CD4-positive, alpha-beta memory T cell (primary cell): ENCODE measurements at regions not wholly inside any gene's neighbourhood (a gene's known extent, or its start where the extent isn't known, plus 50 kb on each side); places are given as distances from the start of the nearest gene placed in this dataset.

Source experiments
- CTCF ChIA-PET: fragments of 350-600 bp; sonication (Branson Sonifier 250); formaldehyde crosslinking; loops from one replicate; lab custom pipeline; 2021; ENCODE audit warnings: inconsistent platforms; ENCODE audit not compliant: partially characterized antibody; lab: Charles Lee
- POLR2A ChIA-PET: fragments of 350-600 bp; sonication (Branson Sonifier 250); formaldehyde crosslinking; loops from one replicate; lab custom pipeline; 2021; ENCODE audit not compliant: partially characterized antibody; lab: Charles Lee
- DNase-seq, 5 donors: peaks; one replicate each; pipeline versions ENCODE4 v3.0.0 to v3.0.0-alpha.2; 2020 to 2022; ENCODE audit warnings: mixed read lengths in 1 of 5
- H3K27ac ChIP-seq: one replicate; pipeline ENCODE4 v1.7.0; 2013; ENCODE audit warnings: low read depth, low read length
- H3K27me3 ChIP-seq: 2 replicates; pipeline ENCODE4 v1.7.0; 2013; ENCODE audit warnings: mild to moderate bottlenecking, low read length, moderate library complexity; ENCODE audit not compliant: insufficient read depth
- H3K36me3 ChIP-seq: 2 replicates; pipeline ENCODE4 v1.7.0; 2013; ENCODE audit warnings: mild to moderate bottlenecking, low read length, moderate library complexity; ENCODE audit not compliant: insufficient read depth
- H3K4me1 ChIP-seq: 2 replicates; pipeline ENCODE4 v1.7.0; 2013; ENCODE audit warnings: mild to moderate bottlenecking, low read length, moderate library complexity; ENCODE audit not compliant: insufficient read depth
- H3K4me3 ChIP-seq, 2 donors: one replicate each; pipeline ENCODE4 v1.7.0; 2013; ENCODE audit warnings: low read length in 2 of 2, mild to moderate bottlenecking in 1 of 2
- H3K9me3 ChIP-seq, 2 donors: one replicate each; pipeline ENCODE4 v1.7.0; 2013; ENCODE audit warnings: low read length in 2 of 2, control low read depth in 1 of 2; ENCODE audit not compliant: control insufficient read depth in 1 of 2
- H3K27ac Mint-ChIP-seq, 7 donors: one replicate each; pipeline ENCODE4 v1.8.0; 2020 to 2021; ENCODE audit warnings: mixed read lengths in 7 of 7, mild to moderate bottlenecking in 6 of 7, inconsistent platforms in 3 of 7, moderate library complexity in 3 of 7
- H3K27me3 Mint-ChIP-seq, 2 donors: one replicate each; pipeline ENCODE4 v1.8.0; 2020 to 2021; ENCODE audit warnings: mixed read lengths in 2 of 2
- H3K36me3 Mint-ChIP-seq, 2 donors: one replicate each; pipeline ENCODE4 v1.8.0; 2020 to 2021; ENCODE audit warnings: mixed read lengths in 2 of 2, inconsistent platforms in 1 of 2, mild to moderate bottlenecking in 1 of 2
- H3K4me1 Mint-ChIP-seq, 4 donors: one replicate each; pipeline ENCODE4 v1.8.0; 2020 to 2021; ENCODE audit warnings: mixed read lengths in 4 of 4, mild to moderate bottlenecking in 1 of 4
- H3K4me3 Mint-ChIP-seq, 8 donors: one replicate each; pipeline ENCODE4 v1.8.0; 2020 to 2021; ENCODE audit warnings: mixed read lengths in 8 of 8, mild to moderate bottlenecking in 7 of 8, moderate library complexity in 6 of 8, inconsistent platforms in 3 of 8
- H3K9me3 Mint-ChIP-seq, 8 donors: one replicate each; pipeline ENCODE4 v1.8.0; 2020 to 2021; ENCODE audit warnings: mixed read lengths in 8 of 8, mild to moderate bottlenecking in 5 of 8, inconsistent platforms in 3 of 8, moderate library complexity in 1 of 8
- intact Hi-C: fragments of 100-400 bp; cut with micrococcal nuclease; formaldehyde crosslinking; loops from one replicate; pipeline ENCODE4 v1.15.1; 2023

DNA sequence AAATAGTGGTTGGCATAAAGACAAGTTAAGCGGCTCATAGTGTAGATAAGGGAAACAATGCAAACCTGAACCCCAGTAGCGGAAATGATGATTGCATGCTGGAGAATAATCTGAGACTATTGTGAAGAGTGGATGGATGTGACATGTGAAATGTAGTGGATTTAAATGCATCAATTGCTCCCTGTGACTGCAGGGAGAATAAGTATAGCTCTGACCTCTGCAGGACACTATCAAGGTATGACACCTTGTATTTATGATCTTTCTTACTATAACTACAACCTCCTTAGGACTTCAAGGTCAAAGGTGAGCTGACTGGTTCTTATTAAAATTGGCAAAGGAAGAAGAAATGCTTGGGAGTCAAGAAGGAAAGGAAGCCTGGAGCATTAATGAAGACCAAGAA is 285.6 kb downstream of the GRIN2B start:
- H3K27me3 ChIP-seq: no peaks in the 10 kb centered on the region
- H3K36me3 Mint-ChIP-seq: no peaks in the 10 kb centered on the region
- DNase-seq: no peak
- no peaks in the 10 kb centered on the region for H3K4me1 Mint-ChIP-seq
- ChIA-PET POLR2A (no interaction called here), CTCF (interaction anchor here (1.1 kb wide), 1 partner anchor 10 kb away, joined by 3 read pairs; no protein-coding TSS in a partner anchor)
- intact Hi-C loops: no loop called here
- peaks cover 1 to 7% of the 10 kb centered on the region in 2 donors for H3K27me3 Mint-ChIP-seq
- no peak overlapping the region for H3K4me3 ChIP-seq
- no peaks in the 10 kb centered on the region for H3K4me1 ChIP-seq
- no peak overlapping the region for H3K27ac ChIP-seq
- no peaks in the 10 kb centered on the region for H3K9me3 Mint-ChIP-seq
- H3K9me3 ChIP-seq: no peaks in the 10 kb centered on the region
- no peak overlapping the region for H3K27ac Mint-ChIP-seq
- no peak overlapping the region for H3K4me3 Mint-ChIP-seq
- no peaks in the 10 kb centered on the region for H3K36me3 ChIP-seq

DNA sequence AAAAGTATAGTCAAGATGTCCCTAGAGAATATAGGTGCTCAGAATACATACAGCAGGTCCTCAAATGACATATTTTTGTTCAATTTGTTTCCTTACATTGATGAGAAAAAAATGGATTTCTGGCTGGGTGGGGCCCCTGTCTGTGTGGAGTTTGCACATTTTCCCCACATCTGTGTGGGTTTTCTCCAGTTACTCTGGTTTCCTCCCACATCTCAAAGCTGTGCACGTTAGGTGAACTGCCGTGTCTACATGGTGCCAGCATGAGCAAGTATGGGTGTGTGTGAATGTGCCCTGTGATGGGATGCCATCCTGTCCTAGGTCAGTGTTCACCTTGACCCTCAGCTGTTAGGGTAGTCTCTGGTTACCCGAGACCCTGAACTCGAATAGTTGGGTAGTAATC is 289.1 kb downstream of the GRIN2B start:
- no peaks in the 10 kb centered on the region for H3K4me1 Mint-ChIP-seq
- H3K36me3 ChIP-seq: no peaks in the 10 kb centered on the region
- H3K27me3 Mint-ChIP-seq: peaks cover 2 to 12% of the 10 kb centered on the region in 2 donors
- H3K27ac ChIP-seq: no peak overlapping the region
- DNase-seq: no peak
- no peaks in the 10 kb centered on the region for H3K9me3 ChIP-seq
- H3K4me3 ChIP-seq: no peak overlapping the region
- H3K4me1 ChIP-seq: no peaks in the 10 kb centered on the region
- H3K27ac Mint-ChIP-seq: no peak overlapping the region
- ChIA-PET POLR2A (no interaction called here), CTCF (no interaction called here)
- H3K9me3 Mint-ChIP-seq: peaks cover 0 to 5% (median 0%) of the 10 kb centered on the region in 8 donors
- H3K36me3 Mint-ChIP-seq: no peaks in the 10 kb centered on the region
- H3K27me3 ChIP-seq: no peaks in the 10 kb centered on the region
- no peak overlapping the region for H3K4me3 Mint-ChIP-seq
- intact Hi-C loops: no loop called here

DNA sequence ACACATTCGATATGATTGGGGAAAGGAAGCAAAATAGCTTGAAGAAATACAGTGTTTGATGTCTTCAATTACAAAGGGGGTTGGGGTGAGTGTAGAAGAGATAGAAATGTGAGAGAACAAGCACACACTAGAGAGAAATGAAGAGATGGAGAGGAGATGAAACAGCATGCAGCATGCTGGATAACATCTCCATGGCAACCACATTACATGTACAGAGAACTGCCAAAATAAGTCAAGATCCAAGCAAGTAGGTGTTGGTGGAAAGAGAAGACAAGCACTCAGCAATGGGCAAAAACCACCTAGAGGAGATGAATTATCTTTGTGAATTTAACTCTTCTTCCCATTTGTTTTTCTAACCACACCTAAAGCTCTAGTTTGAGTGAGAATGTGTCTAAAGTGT is 289.8 kb downstream of the GRIN2B start:
- Mint-ChIP-seq H3K4me1 (no peaks in the 10 kb centered on the region), H3K27me3 (peaks cover 2 to 12% of the 10 kb centered on the region in 2 donors), H3K27ac (no peak overlapping the region), H3K4me3 (no peak overlapping the region), H3K36me3 (no peaks in the 10 kb centered on the region), H3K9me3 (peaks cover 0 to 5% (median 0%) of the 10 kb centered on the region in 8 donors)
- POLR2A ChIA-PET: no interaction called here
- H3K36me3 ChIP-seq: no peaks in the 10 kb centered on the region
- H3K27me3 ChIP-seq: no peaks in the 10 kb centered on the region
- intact Hi-C loops: no loop called here
- no peak for DNase-seq
- H3K4me1 ChIP-seq: no peaks in the 10 kb centered on the region
- H3K27ac ChIP-seq: no peak overlapping the region
- no peaks in the 10 kb centered on the region for H3K9me3 ChIP-seq
- CTCF ChIA-PET: no interaction called here
- H3K4me3 ChIP-seq: no peak overlapping the region

DNA sequence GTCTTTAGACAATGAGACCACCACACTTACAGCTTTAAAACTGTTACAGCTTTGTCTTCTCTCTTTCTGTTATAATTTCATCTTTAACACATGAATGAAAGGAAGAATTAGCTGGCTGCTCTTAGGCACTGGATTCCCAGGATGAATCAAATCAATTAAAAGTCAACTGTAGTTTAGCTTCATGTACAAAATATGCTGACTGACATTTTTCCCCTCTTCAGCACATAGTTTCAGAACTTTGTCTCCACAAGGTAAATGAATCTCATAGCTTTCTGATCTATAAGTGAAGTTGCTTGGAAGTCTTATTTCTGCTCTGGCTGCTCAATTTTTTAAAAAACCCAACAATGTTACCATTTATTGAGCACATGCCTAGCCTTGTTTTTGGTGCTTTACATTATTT is 293.8 kb downstream of the GRIN2B start:
- Mint-ChIP-seq H3K27ac (no peak overlapping the region), H3K27me3 (peaks cover 2 to 7% of the 10 kb centered on the region in 2 donors), H3K4me1 (no peaks in the 10 kb centered on the region), H3K9me3 (peaks cover 0 to 5% (median 0%) of the 10 kb centered on the region in 8 donors), H3K4me3 (no peak overlapping the region), H3K36me3 (no peaks in the 10 kb centered on the region)
- POLR2A ChIA-PET: no interaction called here
- H3K4me3 ChIP-seq: no peak overlapping the region
- CTCF ChIA-PET: interaction anchor here (1.0 kb wide), 1 partner anchor 10 kb away, joined by 3 read pairs; no protein-coding TSS in a partner anchor
- no peaks in the 10 kb centered on the region for H3K36me3 ChIP-seq
- H3K27me3 ChIP-seq: no peaks in the 10 kb centered on the region
- no peak for DNase-seq
- intact Hi-C loops: no loop called here
- H3K4me1 ChIP-seq: no peaks in the 10 kb centered on the region
- H3K9me3 ChIP-seq: no peaks in the 10 kb centered on the region
- no peak overlapping the region for H3K27ac ChIP-seq

DNA sequence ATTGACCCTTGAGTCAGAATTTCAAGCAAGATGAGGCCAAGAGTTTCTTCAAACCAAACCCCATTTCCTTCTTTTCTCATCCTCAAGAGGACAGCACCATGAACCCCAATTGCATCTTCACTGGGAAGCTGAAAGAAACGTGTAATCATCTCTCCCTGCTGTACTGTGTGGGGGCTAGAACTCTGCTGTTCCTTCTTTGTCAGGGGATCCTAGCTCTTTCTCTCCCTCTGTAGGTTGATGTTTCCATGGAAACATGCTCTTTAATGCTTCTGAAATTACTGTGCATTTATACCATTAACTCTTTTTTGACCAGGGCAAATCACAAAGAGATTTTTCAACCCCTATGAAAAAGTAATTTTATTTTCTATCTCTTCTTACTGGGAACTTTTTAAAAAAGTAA is 295.1 kb downstream of the GRIN2B start:
- H3K4me1 ChIP-seq: no peaks in the 10 kb centered on the region
- Mint-ChIP-seq H3K27me3 (peaks cover 2 to 5% of the 10 kb centered on the region in 2 donors), H3K4me1 (no peaks in the 10 kb centered on the region), H3K4me3 (no peak overlapping the region), H3K27ac (no peak overlapping the region), H3K9me3 (peaks cover 0 to 5% (median 0%) of the 10 kb centered on the region in 8 donors), H3K36me3 (no peaks in the 10 kb centered on the region)
- intact Hi-C loops: no loop called here
- H3K27me3 ChIP-seq: no peaks in the 10 kb centered on the region
- H3K27ac ChIP-seq: no peak overlapping the region
- no peak overlapping the region for H3K4me3 ChIP-seq
- H3K36me3 ChIP-seq: no peaks in the 10 kb centered on the region
- no peak for DNase-seq
- ChIA-PET CTCF (interaction anchor here (1.6 kb wide), 1 partner anchor 9 kb away, joined by 3 read pairs; no protein-coding TSS in a partner anchor), POLR2A (no interaction called here)
- no peaks in the 10 kb centered on the region for H3K9me3 ChIP-seq

DNA sequence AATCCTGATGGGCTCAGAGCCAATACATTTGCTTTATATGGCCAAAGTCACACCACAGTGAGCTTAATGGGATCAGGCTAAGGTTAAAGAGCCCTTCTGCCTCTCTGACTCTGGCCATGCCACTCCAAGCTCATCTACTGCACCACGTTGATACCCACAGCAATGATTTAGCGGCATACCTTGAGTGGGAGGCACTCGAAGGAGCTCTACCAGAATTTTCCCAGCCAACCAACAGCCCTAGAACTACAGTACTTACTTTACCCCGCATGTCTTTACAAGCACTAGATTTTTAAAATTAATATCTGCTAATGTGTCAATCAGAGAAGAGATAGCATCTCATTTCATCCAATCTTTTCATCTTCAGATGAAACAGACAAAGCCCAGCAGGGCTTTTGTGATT is 300.5 kb downstream of the GRIN2B start:
- H3K36me3 ChIP-seq: no peaks in the 10 kb centered on the region
- no peaks in the 10 kb centered on the region for H3K4me1 ChIP-seq
- no peaks in the 10 kb centered on the region for H3K9me3 Mint-ChIP-seq
- no peak overlapping the region for H3K4me3 ChIP-seq
- H3K9me3 ChIP-seq: no peaks in the 10 kb centered on the region
- intact Hi-C loops: no loop called here
- H3K27ac ChIP-seq: no peak overlapping the region
- no peaks in the 10 kb centered on the region for H3K36me3 Mint-ChIP-seq
- ChIA-PET CTCF (no interaction called here), POLR2A (no interaction called here)
- DNase-seq: no peak
- H3K27me3 Mint-ChIP-seq: peaks cover 0 to 6% of the 10 kb centered on the region in 2 donors
- H3K27ac Mint-ChIP-seq: no peak overlapping the region
- no peaks in the 10 kb centered on the region for H3K4me1 Mint-ChIP-seq
- no peak overlapping the region for H3K4me3 Mint-ChIP-seq
- no peaks in the 10 kb centered on the region for H3K27me3 ChIP-seq

DNA sequence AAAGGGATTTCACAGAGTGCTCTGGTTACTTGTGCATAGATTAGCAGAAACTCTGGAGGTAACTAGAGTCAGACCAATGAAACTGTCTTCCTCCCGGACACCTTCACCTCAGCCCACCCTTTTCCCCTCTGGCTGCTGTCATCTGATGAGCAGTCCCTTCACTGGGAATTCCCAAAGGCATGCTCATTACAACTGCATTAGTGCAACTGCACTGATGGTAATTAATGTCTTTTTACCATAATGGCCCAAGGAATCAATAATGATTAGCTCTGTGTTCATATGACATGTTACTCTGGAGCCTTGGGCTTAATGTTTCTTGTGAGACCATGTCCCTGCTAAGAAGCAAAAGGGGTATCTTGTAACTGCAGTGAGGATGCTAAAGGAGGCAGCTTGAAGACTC is 304.5 kb downstream of the GRIN2B start:
- H3K36me3 Mint-ChIP-seq: no peaks in the 10 kb centered on the region
- H3K27ac Mint-ChIP-seq: no peak overlapping the region
- no peaks in the 10 kb centered on the region for H3K36me3 ChIP-seq
- POLR2A ChIA-PET: no interaction called here
- CTCF ChIA-PET: no interaction called here
- H3K4me3 Mint-ChIP-seq: no peak overlapping the region
- DNase-seq: no peak
- H3K27ac ChIP-seq: no peak overlapping the region
- intact Hi-C loops: no loop called here
- H3K4me3 ChIP-seq: no peak overlapping the region
- no peaks in the 10 kb centered on the region for H3K9me3 ChIP-seq
- H3K9me3 Mint-ChIP-seq: peaks cover 0 to 2% (median 0%) of the 10 kb centered on the region in 8 donors
- no peaks in the 10 kb centered on the region for H3K4me1 Mint-ChIP-seq
- no peaks in the 10 kb centered on the region for H3K27me3 ChIP-seq
- H3K4me1 ChIP-seq: no peaks in the 10 kb centered on the region
- H3K27me3 Mint-ChIP-seq: peaks cover 2 to 6% of the 10 kb centered on the region in 2 donors
